ENCODE measurements at regions not wholly inside any gene's neighbourhood (a gene's known extent, or its start where the extent isn't known, plus 50 kb on each side); places are given as distances from the start of the nearest gene placed in this dataset.

GRCh38 chr2:122500316-122501105 is 745.1 kb downstream of the TSN start:
- DNase-seq (ENCODE audit: low spot score) = no peak

DNA sequence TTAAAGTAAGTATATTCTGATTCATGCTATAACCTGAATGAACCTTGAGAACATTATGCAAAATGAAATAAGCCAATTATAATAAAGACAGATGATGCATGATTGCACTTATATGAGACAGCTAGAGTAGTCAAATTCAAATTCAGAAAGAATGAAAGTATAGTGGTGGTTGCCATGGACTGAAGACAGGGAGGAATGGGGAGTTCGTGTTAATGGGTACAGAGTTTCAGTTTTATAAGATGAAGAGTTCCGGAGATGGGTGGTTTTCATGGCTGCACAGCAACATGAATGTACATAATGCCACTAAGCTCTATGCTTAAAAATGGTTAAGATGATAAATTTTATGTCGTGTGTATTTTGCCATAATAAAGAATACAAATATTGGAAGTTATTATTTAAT is 751.2 kb downstream of the TSN start:
- DNase-seq (ENCODE audit: low spot score) = no peak

DNA sequence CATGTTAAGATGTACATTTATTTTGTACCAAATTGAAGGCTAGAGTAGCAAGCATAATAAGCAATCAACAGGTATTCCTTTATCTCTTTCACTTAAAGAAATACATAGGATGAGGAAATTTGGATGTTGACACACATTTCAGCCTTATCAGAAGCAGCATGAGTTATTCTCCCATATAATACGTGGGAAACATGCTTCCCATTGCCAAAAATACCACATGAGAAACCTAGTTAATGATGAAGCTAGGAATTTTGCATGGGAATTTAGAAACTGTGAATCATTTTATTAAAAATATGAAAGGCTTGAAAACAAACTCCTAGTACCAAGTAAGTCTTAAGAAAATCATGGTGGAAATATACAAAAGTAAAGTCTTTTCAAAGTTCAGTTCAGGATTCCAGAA is 751.8 kb downstream of the TSN start:
- DNase-seq (ENCODE audit: low spot score) = no peak

DNA sequence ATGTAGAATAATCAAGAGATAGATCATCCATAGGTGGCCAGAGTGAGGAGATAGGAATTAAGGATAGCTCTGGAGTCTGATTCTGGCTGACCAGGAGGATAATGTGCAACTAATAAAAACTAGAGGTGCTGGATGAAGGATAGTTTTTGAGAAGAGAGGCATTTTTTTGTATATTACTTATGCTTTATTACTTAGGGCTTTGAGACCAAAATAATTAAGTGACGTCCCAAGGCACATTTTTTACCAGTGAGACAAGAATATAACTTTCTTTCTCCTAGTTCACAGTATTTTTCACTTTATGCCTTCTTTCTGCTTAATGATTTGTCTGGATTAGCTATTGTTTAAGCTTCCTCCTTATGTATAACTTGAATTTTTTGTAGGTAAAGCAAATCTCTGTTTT is 756.6 kb downstream of the TSN start:
- DNase-seq (ENCODE audit: low spot score) = no peak

- no peak for DNase-seq (ENCODE audit: low spot score)
Measured at GRCh38 chr2:122514451-122514996, 759.1 kb downstream of the TSN start.

DNA sequence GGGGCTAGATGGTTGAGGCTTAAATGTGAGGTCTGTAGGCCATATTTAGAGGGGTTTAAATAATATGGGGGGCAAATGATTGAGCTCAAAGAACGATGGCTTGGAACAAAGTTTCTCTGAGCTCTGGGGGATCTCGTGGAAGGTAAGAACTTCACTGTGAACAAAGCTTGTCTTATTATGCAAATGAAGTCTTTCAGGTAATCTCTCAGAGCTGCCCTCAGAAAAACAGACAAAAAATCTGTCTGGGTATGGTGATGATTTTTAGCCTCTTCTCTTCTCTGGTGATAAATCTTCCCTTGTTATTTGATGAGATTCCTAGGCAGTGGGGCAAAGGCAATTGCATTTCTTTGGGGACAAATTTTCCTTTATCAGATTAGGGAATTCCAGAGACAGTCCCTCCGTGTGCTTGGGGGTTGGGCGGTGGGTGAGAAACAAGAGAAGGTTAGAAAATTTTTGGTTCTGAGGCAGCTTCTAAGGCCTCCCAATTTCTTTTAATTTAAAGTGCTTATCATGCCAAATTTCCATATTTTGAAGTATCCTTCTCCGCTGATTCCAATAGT is 760.4 kb downstream of the TSN start:
- DNase-seq (ENCODE audit: low spot score) = no peak

GRCh38 chr2:122516775-122517174 is 761.3 kb downstream of the TSN start:
- no peak for DNase-seq (ENCODE audit: low spot score)

DNA sequence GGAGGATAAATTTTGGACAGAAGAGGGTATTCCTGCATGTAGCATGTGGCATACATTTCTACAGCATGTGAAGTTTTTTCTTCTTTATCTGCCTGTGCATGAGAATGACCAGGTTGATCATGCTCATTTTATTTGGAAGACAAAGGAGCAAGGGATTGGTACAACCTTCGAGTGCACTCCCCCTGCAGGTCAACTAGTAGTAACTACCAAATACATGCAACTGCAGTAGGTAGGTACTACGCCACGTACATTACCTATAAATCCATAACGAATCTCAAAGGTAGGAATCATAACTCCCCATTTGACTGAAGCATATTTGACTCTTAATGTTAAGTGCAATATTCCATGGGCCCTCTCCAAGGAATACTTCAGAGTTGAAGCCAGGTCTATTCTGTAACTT is 763.9 kb downstream of the TSN start:
- DNase-seq (ENCODE audit: low spot score) = peak; percentile 10

DNA sequence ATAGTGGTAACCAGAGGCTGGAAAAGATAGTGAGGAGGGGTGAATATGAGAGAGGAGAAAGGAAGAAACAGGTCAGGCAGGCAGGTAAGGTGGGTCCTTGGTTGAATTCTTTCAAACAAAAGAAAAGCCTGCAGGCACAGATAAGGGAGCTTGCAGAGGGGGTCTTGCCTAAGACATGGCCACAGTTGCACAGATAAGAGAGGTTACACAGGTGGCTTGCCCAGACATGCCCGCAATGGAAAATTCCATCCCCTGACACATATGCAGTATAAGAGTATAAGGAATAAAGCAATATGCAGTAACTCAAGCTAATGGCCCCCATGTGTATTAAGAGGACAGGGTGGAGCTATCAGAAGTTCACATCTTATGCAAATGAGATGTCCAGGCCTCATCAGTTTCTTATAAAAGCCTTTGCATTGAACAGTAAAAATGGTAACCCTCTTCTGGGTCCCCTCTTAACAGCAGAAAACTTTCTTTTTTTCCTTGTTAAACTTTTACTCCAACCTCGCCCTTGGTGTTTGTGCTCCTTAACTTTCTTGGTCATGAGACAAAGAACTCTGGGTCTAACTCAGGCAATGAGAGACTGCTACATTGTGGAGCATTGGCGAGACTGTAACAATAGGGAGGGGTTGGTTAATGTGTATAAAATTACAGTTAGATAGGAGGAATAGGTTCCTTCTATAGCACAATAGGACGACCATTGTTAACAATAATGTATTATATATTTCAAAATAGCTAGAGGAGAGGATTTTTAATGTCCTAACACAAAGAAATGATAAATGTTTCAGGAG is 764.6 kb downstream of the TSN start:
- DNase-seq (ENCODE audit: low spot score) = no peak

GRCh38 chr2:122523143-122523542 is 767.7 kb downstream of the TSN start:
- DNase-seq (ENCODE audit: low spot score) = no peak

DNA sequence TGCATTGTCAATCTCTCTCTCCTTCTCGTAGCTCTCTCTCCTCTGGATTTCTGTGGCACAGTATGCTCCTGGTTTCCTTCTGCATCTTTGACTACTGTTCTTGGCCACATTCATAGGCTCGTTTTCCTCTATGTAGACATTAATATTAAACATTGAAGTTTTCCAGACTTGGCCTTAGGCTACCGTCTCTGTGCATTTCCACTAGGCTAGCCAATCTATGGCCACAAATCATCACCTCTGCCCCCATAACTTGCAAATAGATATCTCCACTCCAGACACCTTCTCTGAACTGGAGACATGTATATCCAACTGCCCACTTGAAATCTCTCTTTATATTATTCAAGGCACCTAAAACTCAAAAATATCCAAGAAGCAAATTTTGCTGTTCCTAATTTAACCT is 768.5 kb downstream of the TSN start:
- DNase-seq (ENCODE audit: low spot score) = no peak

GRCh38 chr2:122525336-122525735 is 769.9 kb downstream of the TSN start:
- no peak for DNase-seq (ENCODE audit: low spot score)

- no peak for DNase-seq (ENCODE audit: low spot score)
Measured at GRCh38 chr2:122528061-122528460, 772.6 kb downstream of the TSN start.

DNA sequence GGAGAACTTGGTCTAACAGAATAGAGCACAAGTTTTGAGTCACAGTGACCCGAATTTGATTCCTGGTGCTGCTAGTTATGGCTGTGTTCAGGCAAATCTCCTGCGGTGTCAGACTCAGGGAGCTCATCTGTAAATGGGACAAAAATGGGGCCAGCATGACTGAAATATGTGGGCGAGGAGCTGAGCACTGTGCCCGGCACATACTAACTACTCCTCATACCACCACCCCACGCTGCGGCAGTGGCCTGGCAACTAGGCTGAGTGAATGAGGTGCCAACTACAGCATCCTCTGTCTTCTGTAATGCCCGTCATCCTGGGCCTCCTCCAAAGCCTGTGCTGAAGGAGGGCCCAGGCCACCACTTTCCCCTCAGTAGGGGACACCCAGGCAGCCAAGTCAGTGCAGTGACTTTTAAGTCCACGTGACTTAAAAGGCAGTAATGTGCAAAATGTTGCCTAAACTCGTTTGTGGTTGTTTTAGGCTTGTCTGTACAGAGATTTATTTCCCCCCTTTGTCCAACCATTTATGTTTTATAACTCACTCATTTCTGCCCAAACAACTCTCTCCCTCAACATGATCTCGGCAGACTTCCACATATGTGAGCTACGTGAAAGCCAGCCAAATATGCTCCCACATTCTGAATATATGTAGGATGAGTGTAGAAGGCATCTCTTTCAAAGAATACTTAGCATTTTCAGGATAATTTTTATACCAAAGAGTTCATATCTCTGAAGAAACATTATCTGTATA is 773.7 kb downstream of the TSN start:
- DNase-seq (ENCODE audit: low spot score) = no peak

- no peak for DNase-seq (ENCODE audit: low spot score)
Measured at GRCh38 chr2:122530814-122531213, 775.4 kb downstream of the TSN start.

- DNase-seq (ENCODE audit: low spot score) = no peak
Measured at GRCh38 chr2:122531290-122532071, 776.0 kb downstream of the TSN start.

DNA sequence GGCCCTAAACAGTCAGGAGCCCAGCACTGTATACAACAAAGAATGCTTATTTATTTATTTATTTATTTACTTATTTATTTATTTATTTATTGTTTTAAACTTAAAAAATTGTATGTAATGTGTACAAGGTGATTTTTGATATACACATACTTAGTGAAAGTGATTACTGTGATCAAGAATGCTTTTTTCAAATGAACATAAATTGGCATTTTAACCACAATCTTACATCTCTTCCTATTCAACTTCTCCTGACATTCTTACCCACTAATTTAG is 776.6 kb downstream of the TSN start:
- DNase-seq (ENCODE audit: low spot score) = no peak

- DNase-seq (ENCODE audit: low spot score) = no peak
Measured at GRCh38 chr2:122532481-122532880, 777.0 kb downstream of the TSN start.

DNA sequence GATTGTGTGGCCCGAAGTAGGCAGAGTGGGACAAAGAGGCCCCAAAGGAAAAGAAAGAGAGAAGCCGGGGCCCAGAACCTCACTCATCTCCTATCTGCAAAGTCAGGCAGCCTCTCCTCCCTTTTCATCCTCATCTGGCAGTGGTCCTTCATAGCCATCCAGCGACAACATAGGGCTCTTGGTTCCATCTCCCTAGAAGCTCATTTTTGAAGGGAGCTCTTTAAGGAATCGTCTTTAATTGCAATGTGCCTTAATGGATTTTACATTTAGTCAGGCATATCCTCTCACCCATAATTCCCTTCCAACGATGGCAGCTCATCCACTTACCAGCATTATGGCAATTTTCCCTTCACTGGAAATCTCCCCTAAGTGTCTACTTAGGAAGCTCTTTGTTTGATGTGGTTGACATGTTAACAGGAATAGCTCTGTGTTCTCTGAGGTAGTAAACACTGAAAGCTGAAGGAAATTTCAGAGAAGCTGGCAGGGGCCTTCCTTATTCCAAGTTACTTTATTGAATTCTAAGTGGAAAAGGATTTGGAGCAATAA is 780.6 kb downstream of the TSN start:
- DNase-seq (ENCODE audit: low spot score) = no peak

DNA sequence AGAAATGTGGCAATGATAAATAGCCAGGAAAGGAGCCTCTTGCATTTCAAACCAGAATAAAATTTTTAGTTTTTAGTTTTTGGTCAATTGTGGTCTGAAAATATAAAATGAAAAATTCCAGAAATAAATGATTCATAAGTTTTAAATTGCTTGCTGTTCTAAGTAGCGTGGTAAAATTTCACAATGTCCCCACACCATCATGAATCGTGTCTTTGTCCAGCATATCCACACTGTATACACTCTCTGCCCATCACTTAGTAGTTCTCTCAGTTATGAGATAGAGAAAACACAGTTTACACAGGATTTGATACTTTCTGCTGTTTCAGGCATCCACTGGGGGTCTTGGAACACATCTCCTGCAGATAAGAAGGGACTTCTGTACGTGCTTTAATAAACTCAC is 783.9 kb downstream of the TSN start:
- no peak for DNase-seq (ENCODE audit: low spot score)

- no peak for DNase-seq (ENCODE audit: low spot score)
Measured at GRCh38 chr2:122539920-122540319, 784.5 kb downstream of the TSN start.
